PC-9 (cell line): ENCODE measurements at regions not wholly inside any gene's neighbourhood (a gene's known extent, or its start where the extent isn't known, plus 50 kb on each side); places are given as distances from the start of the nearest gene placed in this dataset.
"Not testable (repeated sequence)": the region's sequence is repeated elsewhere in the genome, so short reads cannot be mapped to it uniquely, and the experiment has no call there.

Experiments used
- BruUV-seq: library from RNA; stranded (reverse); fragments of 400-500 nt; replicated peaks from 2 replicates; lab custom pipeline; 2021; lab: Mats Ljungman, UMichigan
- CTCF ChIA-PET: fragments of 300-600 bp; sonication (Branson Sonifier 250); formaldehyde crosslinking; loops from one replicate; lab custom pipeline; 2022; ENCODE audit warnings: antibody characterized with exemption; lab: Charles Lee
- POLR2A ChIA-PET: fragments of 300-600 bp; sonication (Branson Sonifier 250); formaldehyde crosslinking; loops from one replicate; lab custom pipeline; 2022; ENCODE audit warnings: antibody characterized with exemption; ENCODE audit not compliant: unreplicated experiment; lab: Charles Lee
- DNase-seq, 2 experiments: peaks; one replicate each; pipeline versions ENCODE4 v3.0.0 to v3.0.0-alpha.2; 2015 to 2022; ENCODE audit warnings: mixed read lengths in 1 of 2
- H2AFZ ChIP-seq: fragments of 200-600 bp; sonication (generic); 2 replicates; pipeline ENCODE4 v1.8.1; 2017; ENCODE audit warnings: antibody characterized with exemption
- H3F3A ChIP-seq: fragments of 200-600 bp; sonication (generic); 2 replicates; pipeline ENCODE4 v1.8.1; 2017; ENCODE audit warnings: antibody characterized with exemption, mild to moderate bottlenecking, low read depth; ENCODE audit not compliant: insufficient read depth
- H3K27ac ChIP-seq: fragments of 200-600 bp; sonication (generic); 2 replicates; pipeline ENCODE4 v1.6.1; 2016; ENCODE audit warnings: mixed run types
- H3K27me3 ChIP-seq: fragments of 200-600 bp; sonication (generic); 2 replicates; pipeline ENCODE4 v1.6.1; 2016; ENCODE audit warnings: low read depth, mixed run types; ENCODE audit not compliant: insufficient read depth
- H3K36me3 ChIP-seq: fragments of 200-600 bp; sonication (generic); 2 replicates; pipeline ENCODE4 v1.6.1; 2016; ENCODE audit warnings: low read depth, mixed run types
- H3K4me1 ChIP-seq: fragments of 200-600 bp; sonication (generic); replicated peaks from 2 replicates; pipeline ENCODE4 v1.6.1; 2016; ENCODE audit warnings: mixed run types; ENCODE audit not compliant: insufficient read depth
- H3K4me2 ChIP-seq: fragments of 200-600 bp; sonication (generic); 2 replicates; pipeline ENCODE4 v1.6.1; 2017; ENCODE audit warnings: mixed run types
- H3K4me3 ChIP-seq: fragments of 200-600 bp; sonication (generic); 2 replicates; pipeline ENCODE4 v1.6.1; 2016; ENCODE audit warnings: mixed run types
- H3K79me2 ChIP-seq: fragments of 200-600 bp; sonication (generic); 2 replicates; pipeline ENCODE4 v1.6.1; 2017; ENCODE audit warnings: low read depth, mixed run types
- H3K9me2 ChIP-seq: fragments of 200-600 bp; sonication (generic); 2 replicates; pipeline ENCODE4 v1.8.1; 2017; ENCODE audit warnings: mild to moderate bottlenecking; ENCODE audit not compliant: insufficient read depth
- H3K9me3 ChIP-seq: fragments of 200-600 bp; sonication (generic); 2 replicates; pipeline ENCODE4 v1.8.1; 2016; ENCODE audit warnings: low read depth; ENCODE audit not compliant: insufficient read depth
- H4K20me1 ChIP-seq: fragments of 200-600 bp; sonication (generic); 2 replicates; pipeline ENCODE4 v1.8.1; 2017; ENCODE audit not compliant: insufficient read depth
- CTCF ChIP-seq: fragments of 200-600 bp; sonication (generic); conservative IDR thresholded peaks from 2 replicates; pipeline ENCODE4 v1.6.1; 2017; ENCODE audit warnings: mixed run types, antibody characterized with exemption, mild to moderate bottlenecking, moderate library complexity
- EZH2 ChIP-seq: fragments of 200-600 bp; sonication (generic); IDR thresholded peaks from 2 replicates; pipeline ENCODE4 v1.8.0; 2017; ENCODE audit warnings: antibody characterized with exemption, low read depth
- intact Hi-C: fragments of 100-400 bp; cut with micrococcal nuclease; formaldehyde crosslinking; loops from one replicate; pipeline ENCODE4 v1.10.0; 2022; ENCODE audit not compliant: unreplicated experiment

- TF ChIP-seq EZH2 (no peak), CTCF (no peak)
- Histone ChIP-seq H3K4me3 (no peak overlapping the region), H3K9me3 (no peaks in the 10 kb centered on the region; the same call in 1 of the 2 replicates), H2AFZ (no peak overlapping the region), H3K4me2 (no peak overlapping the region), H4K20me1 (no peaks in the 10 kb centered on the region), H3K4me1 (no peaks in the 10 kb centered on the region), H3K9me2 (no peaks in the 10 kb centered on the region), H3K79me2 (no peaks in the 10 kb centered on the region), H3K27ac (no peak overlapping the region), H3K36me3 (no peaks in the 10 kb centered on the region), H3K27me3 (no peaks in the 10 kb centered on the region), H3F3A (no peaks in the 10 kb centered on the region)
- intact Hi-C loops = no loop called here
- no TSS peak for BruUV-seq
- POLR2A ChIA-PET = no interaction called here
- no peak for DNase-seq
- CTCF ChIA-PET = no interaction called here
Observed at GRCh38 chr7:63887031-63887430, 111.6 kb upstream of the ZNF722 start.

GRCh38 chr7:63899691-63900393 lies 98.8 kb upstream of the ZNF722 start:
- no peaks in the 10 kb centered on the region for H4K20me1 ChIP-seq
- POLR2A ChIA-PET = no interaction called here

GRCh38 chr7:63900394-63901203 lies 98.0 kb upstream of the ZNF722 start:
- no peak overlapping the region for H3K4me3 ChIP-seq
- H3K4me1 ChIP-seq = no peaks in the 10 kb centered on the region
- H3F3A ChIP-seq = no peaks in the 10 kb centered on the region
- no peaks in the 10 kb centered on the region for H3K36me3 ChIP-seq
- ChIA-PET POLR2A (no interaction called here), CTCF (no interaction called here)
- no peak overlapping the region for H2AFZ ChIP-seq
- no peak overlapping the region for H3K4me2 ChIP-seq
- intact Hi-C loops = no loop called here
- H3K9me2 ChIP-seq = no peaks in the 10 kb centered on the region
- DNase-seq = peak in 1 of 2 experiments; percentile 2
- no peak for TF ChIP-seq CTCF
- no peak for TF ChIP-seq EZH2
- no peaks in the 10 kb centered on the region for H3K9me3 ChIP-seq
- H4K20me1 ChIP-seq = no peaks in the 10 kb centered on the region
- no peaks in the 10 kb centered on the region for H3K27me3 ChIP-seq
- no TSS peak for BruUV-seq
- H3K79me2 ChIP-seq = no peaks in the 10 kb centered on the region
- H3K27ac ChIP-seq = no peak overlapping the region

More at GRCh38 chr7:63899691-63900393, 98.8 kb upstream of the ZNF722 start:
- no peaks in the 10 kb centered on the region for H3K79me2 ChIP-seq
- no peaks in the 10 kb centered on the region for H3K36me3 ChIP-seq
- intact Hi-C loops = no loop called here
- no peaks in the 10 kb centered on the region for H3K9me3 ChIP-seq
- no peak overlapping the region for H3K4me2 ChIP-seq
- TF ChIP-seq CTCF (no peak), EZH2 (no peak)
- H2AFZ ChIP-seq = no peak overlapping the region
- no peaks in the 10 kb centered on the region for H3K4me1 ChIP-seq
- DNase-seq = no peak
- H3K4me3 ChIP-seq = no peak overlapping the region
- CTCF ChIA-PET = no interaction called here
- no TSS peak for BruUV-seq
- H3K9me2 ChIP-seq = no peaks in the 10 kb centered on the region
- H3K27ac ChIP-seq = no peak overlapping the region
- H3F3A ChIP-seq = no peaks in the 10 kb centered on the region
- no peaks in the 10 kb centered on the region for H3K27me3 ChIP-seq

- BruUV-seq, H4K20me1 ChIP-seq, POLR2A ChIA-PET, H3K79me2 ChIP-seq, H3K4me1 ChIP-seq, H3K4me2 ChIP-seq, H3K9me3 ChIP-seq, DNase-seq, H3F3A ChIP-seq, H3K9me2 ChIP-seq, H3K4me3 ChIP-seq, H3K27ac ChIP-seq, CTCF ChIA-PET, H2AFZ ChIP-seq, H3K36me3 ChIP-seq, H3K27me3 ChIP-seq, intact Hi-C loops: not testable (repeated sequence)
Observed at GRCh38 chr7:63901204-63901506, 97.5 kb upstream of the ZNF722 start.
